ENCODE measurements at regions not wholly inside any gene's neighbourhood (a gene's known extent, or its start where the extent isn't known, plus 50 kb on each side); places are given as distances from the start of the nearest gene placed in this dataset.

GRCh38 chr3:59566481-59566975 lies 516.7 kb upstream of the CFAP20DC start:
- Histone ChIP-seq H3K4me3 (no peak overlapping the region), H3K4me1 (ENCODE audit: control insufficient read depth in 1 of 2, low read depth in 2 of 2) (no peaks in the 10 kb centered on the region), H3K27me3 (replicated peaks; ENCODE audit: insufficient read depth) (no peaks in the 10 kb centered on the region), H3K36me3 (no peaks in the 10 kb centered on the region), H3K27ac (no peak overlapping the region), H3K9me3 (no peaks in the 10 kb centered on the region)
- no peak for ATAC-seq (ENCODE audit: insufficient number of reproducible peaks, low FRiP score, low read depth)
- no peak for TF ChIP-seq CTCF (IDR thresholded peaks at IDR 0.05)
- DNase-seq (ENCODE audit: low spot score): no peak

GRCh38 chr3:59565125-59565524 lies 515.3 kb upstream of the CFAP20DC start:
- H3K27me3 ChIP-seq (replicated peaks; ENCODE audit: insufficient read depth): no peaks in the 10 kb centered on the region
- no peaks in the 10 kb centered on the region for H3K9me3 ChIP-seq
- DNase-seq (ENCODE audit: low spot score): no peak
- H3K27ac ChIP-seq: no peak overlapping the region
- H3K4me1 ChIP-seq (ENCODE audit: control insufficient read depth in 1 of 2, low read depth in 2 of 2): no peaks in the 10 kb centered on the region
- no peak overlapping the region for H3K4me3 ChIP-seq
- no peak for ATAC-seq (ENCODE audit: insufficient number of reproducible peaks, low FRiP score, low read depth)
- H3K36me3 ChIP-seq: no peaks in the 10 kb centered on the region
- TF ChIP-seq CTCF (IDR thresholded peaks at IDR 0.05): no peak

DNA sequence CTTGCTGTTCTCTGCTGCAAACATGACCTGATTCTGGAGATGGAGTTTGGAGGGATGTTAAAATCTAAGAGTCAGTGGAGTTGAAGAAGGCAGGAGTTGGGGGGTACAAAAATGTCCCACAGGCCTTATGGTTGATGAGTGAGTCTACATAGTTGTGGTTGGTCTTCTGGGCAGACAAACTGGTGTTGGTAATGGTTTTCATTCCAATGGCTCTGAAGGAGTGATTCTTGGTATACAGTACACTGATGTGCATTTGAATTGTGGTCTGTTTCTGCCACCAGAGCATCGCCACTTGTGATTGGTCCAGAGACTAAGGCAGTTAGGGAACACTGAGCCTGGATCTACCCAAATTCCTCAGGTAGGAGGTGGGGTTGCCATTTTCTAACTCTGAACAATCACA lies 514.1 kb upstream of the CFAP20DC start:
- Histone ChIP-seq H3K9me3 (no peaks in the 10 kb centered on the region), H3K36me3 (no peaks in the 10 kb centered on the region), H3K4me1 (ENCODE audit: control insufficient read depth in 1 of 2, low read depth in 2 of 2) (no peaks in the 10 kb centered on the region), H3K27ac (no peak overlapping the region), H3K4me3 (no peak overlapping the region), H3K27me3 (replicated peaks; ENCODE audit: insufficient read depth) (no peaks in the 10 kb centered on the region)
- no peak for TF ChIP-seq CTCF (IDR thresholded peaks at IDR 0.05)
- ATAC-seq (ENCODE audit: insufficient number of reproducible peaks, low FRiP score, low read depth) (no peak), DNase-seq (ENCODE audit: low spot score) (no peak)

DNA sequence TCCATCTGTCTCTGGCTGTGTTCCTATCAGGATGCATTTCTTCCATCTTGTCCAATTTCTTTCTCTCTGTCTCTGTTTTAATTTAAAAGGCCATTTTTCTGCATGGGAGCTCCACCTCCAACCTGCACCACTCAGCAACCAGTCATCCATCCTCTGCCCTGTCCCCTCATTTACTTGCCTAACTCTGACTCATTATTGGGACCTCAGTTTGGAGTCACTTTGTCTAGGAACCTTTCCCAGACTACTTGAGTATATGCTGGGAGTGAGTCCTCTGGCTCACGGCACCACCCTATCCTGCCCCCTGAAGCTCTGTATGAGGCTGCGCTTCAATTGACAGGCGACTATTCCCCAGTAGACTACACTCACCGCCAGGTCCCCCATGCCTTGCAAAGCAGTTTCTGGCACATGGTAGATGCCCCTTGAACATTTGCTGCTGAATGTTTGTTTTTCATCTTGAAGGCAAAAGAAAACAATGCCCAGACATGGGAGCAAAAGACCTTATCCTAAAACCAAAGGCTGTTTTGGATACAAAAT lies 513.3 kb upstream of the CFAP20DC start:
- Histone ChIP-seq H3K4me1 (ENCODE audit: control insufficient read depth in 1 of 2, low read depth in 2 of 2) (no peaks in the 10 kb centered on the region), H3K27me3 (replicated peaks; ENCODE audit: insufficient read depth) (no peaks in the 10 kb centered on the region), H3K4me3 (no peak overlapping the region), H3K27ac (no peak overlapping the region), H3K9me3 (no peaks in the 10 kb centered on the region), H3K36me3 (no peaks in the 10 kb centered on the region)
- DNase-seq (ENCODE audit: low spot score) (no peak), ATAC-seq (ENCODE audit: insufficient number of reproducible peaks, low FRiP score, low read depth) (no peak)
- no peak for TF ChIP-seq CTCF (IDR thresholded peaks at IDR 0.05)

DNA sequence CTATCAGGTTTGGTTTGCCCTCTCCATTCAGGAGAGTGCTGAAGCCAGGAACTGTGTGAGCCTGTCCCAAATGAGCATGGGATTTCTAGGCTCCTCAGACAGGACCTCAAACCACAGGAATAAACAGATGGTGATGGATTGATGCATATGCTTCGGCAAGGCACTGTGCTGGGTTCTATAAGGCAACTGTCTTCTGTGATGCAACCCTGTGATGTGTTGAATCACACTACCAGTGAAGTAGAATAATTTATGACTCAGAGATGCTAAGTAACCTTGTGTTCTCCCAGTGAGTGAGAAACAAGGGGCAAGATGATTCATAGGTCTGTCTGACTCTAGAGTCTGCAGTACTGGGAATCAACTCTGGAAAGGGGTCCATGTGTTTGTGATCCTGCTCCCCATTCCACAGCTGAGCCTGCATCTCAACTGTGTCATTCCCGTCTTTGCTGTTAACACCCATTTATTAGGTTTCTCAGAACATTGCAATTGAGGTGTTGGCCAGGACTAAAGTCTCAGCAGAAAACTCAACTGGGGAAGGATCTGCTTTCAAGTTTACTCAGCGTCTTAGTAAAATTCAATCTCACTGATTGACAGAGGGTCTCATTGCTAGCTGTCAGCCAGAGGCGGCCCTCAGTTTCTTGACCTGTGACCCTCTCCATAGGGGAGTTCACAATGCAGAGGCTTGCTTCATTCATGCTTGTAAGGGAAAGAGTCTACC lies 510.1 kb upstream of the CFAP20DC start:
- ATAC-seq (ENCODE audit: insufficient number of reproducible peaks, low FRiP score, low read depth): no peak
- DNase-seq (ENCODE audit: low spot score): no peak
- H3K4me1 ChIP-seq (ENCODE audit: control insufficient read depth in 1 of 2, low read depth in 2 of 2): no peaks in the 10 kb centered on the region
- H3K4me3 ChIP-seq: no peak overlapping the region
- no peak for TF ChIP-seq CTCF (IDR thresholded peaks at IDR 0.05)
- no peaks in the 10 kb centered on the region for H3K9me3 ChIP-seq
- no peak overlapping the region for H3K27ac ChIP-seq
- H3K36me3 ChIP-seq: no peaks in the 10 kb centered on the region
- H3K27me3 ChIP-seq (replicated peaks; ENCODE audit: insufficient read depth): no peaks in the 10 kb centered on the region
